ENCODE measurements at regions not wholly inside any gene's neighbourhood (a gene's known extent, or its start where the extent isn't known, plus 50 kb on each side); places are given as distances from the start of the nearest gene placed in this dataset.

DNA sequence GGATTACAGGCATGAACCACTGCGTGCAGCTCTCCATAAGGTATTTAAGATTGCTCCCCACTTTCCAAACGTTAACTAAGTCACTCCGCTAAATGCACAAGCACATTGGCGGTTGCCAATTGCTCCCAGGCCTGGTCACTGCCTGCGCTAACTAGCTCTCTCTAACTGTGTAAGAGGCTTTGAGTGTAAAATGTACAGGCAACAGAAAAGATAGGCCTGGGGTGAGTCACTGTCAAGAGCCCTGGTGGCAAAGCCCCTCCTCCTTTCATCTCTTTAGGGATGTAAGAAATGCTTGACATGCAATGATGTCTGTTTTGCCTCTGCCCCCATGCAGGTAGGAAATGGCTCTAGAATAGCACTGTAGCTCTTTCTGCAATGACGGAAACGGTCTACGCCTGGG, 329.7 kb upstream of the GATB start:
- peak; percentile 88 for DNase-seq

DNA sequence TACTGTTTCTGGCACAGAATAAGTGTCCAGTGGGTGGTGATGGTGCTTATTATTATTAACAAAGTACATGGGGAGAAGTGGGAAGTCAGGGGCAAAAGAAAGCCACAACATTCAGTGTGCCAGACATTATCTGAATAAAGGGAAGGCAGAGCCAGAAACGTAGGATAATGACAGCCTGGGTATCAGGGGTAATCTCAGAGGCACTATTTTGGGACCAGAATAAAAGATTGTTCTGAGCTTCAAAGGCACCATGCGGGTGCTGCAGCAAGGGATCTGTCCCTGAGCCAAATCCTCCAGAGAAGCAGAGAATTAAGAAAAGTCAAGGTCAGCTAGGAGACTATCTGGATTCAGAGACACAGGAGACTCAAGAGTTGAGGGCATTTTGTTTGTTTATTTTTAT, 328.8 kb upstream of the GATB start:
- no peak for DNase-seq

DNA sequence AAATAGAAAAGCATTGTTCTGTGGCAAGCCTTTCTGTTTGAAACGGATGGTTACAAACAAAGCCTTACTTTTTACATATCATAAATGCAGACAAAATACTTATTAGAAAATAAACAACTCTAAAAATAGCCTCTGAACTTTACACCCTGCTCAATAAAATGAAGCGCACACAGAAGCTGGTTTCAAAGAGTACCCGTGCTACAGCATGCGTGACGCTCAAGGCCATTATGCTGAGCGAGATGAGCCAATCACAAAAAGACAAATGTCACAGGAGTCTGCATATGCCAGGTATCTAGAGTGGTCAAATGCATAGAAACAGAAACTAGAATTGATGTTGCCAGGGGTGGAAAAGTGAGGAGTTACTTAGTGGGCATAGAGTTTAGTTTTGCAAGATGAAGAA, 326.5 kb upstream of the GATB start:
- no peak for DNase-seq

DNA sequence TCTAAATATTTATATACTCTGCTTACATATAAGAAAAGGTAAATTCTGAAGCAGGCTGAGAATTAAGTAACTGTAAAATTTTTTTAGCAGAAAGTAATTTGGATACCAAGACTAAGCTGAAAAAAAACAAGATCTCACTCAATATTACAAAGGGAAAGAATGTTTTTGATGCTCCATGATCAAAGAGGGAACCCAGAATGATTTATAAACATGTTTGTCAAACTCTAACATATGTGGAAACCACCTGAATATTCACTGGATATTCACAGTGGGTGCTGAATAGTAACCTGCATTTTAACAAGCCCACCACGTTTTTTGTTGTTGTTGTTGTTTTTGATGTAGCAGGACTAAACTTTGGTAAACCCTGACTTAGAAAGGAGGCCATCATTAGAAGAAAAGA, 324.9 kb upstream of the GATB start:
- no peak for DNase-seq

DNA sequence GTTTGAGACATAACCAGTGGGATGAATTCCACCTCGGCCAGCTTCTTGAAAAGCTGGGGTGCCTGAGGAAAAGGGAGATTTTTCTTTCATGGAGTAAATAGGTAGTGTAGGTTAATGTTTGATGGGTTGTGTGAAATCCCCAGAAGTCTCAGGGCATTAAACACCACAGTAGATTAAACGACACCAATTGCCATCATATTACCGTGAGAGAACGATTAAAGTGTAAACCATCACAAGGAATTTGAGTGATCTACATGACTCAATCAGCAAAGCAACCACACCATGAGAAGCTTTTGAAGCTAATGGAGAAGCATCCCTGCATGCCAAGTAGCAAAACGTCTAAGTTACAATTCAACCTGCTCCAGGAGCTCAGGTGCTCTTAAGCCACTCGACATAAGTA, 322.5 kb upstream of the GATB start:
- DNase-seq = no peak

- DNase-seq = no peak
Observed at GRCh38 chr4:152081024-152081423, 320.2 kb upstream of the GATB start.

DNA sequence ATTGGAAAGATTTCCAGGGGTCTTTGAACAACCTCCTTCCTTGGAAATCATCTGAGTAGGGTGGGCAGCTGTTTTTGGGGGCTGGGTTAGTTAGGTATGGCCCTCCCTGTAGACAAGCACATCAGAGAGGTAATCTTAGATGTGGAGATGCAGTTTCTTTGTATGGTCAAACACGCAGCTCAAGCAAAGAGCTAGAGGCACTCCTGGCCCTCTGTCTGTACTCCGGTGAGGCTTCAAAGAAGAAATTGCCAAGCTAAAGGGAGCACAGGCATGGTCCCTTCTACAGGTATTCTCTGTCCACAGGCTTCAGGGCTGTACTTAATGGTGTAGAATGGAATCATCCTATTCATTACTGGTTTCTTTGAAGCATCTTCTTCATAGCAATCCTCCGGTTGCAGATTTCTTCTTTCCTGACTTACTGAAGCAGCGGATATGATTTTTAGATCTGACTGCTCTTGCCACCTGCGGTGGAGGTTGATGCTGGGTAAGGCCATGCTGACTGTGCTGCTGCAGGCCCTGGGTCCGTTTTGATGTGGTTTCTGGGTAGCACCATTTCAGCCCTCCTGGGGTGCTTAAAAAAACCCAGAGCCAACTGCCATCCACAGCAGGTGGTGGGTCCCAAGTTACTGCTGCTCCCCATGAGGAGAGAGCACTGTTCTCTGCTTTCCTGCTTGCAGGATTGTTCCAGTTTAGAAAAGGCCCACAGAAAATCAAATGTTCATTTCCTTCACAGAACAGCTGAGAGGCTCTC, 318.9 kb upstream of the GATB start:
- no peak for DNase-seq

GRCh38 chr4:152079079-152079478, 318.3 kb upstream of the GATB start:
- no peak for DNase-seq

DNA sequence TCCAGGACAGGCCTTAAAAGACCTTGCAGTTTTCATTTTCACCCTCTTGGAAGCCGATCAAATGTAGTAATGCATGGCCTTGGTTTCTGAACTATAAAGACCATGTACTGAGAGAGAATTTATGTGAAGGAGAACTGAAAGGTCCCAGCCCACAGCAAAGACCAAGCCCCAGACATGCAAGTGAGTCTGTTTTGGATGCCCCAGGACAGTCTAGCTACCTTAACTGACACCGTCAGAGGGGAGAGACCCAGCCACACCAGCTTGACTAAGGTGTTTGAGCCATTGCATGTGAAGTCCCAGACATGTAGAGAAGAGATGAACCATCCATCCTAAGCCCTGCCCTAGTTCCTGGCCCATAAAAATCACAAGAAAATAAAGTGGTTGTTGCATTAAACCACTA, 316.8 kb upstream of the GATB start:
- no peak for DNase-seq

DNA sequence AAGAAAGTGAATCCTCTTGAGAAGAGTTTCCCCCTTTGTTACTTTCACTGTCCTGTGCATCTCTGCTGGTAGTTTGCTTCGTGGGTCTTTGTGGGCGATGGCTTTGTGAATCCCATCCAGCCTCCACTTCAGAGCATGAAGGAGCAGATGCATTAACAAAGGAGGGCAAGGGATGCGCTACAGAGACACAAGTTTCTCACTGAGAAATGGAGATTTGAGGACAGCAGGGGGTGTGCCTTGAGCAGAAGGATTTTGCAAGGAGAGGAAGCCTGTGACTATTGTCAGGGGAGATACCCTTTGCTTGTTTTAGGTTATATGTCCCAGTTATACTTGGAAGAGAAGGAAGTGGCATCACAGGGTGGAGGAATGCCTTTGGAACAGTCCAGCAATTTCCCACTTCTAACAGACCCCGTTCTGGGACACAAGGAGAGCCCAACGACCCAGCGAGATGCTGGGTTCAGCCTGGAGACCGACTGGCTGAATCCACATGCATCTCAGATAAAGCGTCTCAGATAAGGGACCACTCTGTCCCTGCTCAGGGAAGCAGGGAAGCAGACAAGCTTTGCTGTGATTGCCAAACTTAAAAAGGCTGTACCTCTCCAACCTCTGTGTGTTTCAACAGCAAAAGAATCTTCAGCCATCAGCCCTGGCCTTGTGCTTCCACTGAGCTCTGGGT, 314.6 kb upstream of the GATB start:
- DNase-seq = no peak

- DNase-seq = no peak
Observed at GRCh38 chr4:152074573-152074972, 313.8 kb upstream of the GATB start.

GRCh38 chr4:152074088-152074437, 313.3 kb upstream of the GATB start:
- DNase-seq = no peak

DNA sequence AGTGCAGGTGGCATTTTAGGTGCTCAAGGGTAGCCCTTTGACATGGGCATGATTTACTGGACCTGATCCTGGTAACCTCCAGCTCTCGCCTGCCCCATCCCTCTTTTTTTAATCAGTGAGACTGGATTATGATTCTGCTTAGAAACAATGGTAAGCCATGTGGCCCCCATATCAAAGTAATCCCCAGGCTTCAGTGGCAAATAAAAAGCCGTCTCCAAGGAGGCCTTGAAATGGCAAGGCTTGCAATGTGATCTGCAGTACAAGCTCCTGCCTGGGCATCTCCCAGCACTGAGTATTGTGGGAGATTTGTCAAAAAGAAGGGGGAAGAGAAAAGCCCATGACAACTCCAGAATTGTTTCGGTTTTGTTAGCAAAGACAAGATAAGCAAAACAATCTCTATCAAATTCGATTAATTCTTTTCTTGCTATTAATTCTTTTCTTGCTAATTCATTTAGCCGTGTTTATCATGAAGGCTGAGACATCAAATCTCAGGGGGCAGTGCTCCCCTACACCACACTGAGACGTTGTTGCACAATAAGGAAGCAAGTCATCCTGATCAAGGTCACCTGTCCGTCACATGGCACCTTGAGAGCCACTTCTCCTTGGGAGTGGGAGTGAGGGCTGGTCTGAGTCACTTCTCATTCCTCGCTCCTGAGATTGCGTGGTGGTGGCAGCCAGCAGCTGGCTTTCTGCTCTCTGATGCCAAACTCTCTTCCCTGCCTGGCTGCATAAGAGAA, 312.7 kb upstream of the GATB start:
- DNase-seq = no peak

DNA sequence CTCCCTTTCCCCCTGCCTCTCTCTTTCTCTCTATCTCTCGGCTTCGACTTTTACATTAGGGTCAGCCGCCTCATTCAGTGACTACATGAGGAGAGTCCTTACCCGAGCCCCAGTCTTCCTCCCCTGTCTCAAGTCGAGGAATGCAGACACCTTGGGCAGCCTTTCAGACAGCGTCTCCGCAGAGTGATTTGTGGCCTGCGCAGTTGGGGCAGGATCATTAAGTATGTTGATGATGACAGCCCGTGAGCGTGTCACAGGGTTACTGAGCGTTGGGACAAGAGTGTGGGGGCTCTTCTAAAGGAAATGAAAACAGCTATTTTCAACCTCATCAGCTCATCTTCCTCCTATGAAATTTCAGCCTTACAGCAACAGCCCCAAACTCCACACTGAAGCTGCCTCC, 312.1 kb upstream of the GATB start:
- no peak for DNase-seq

DNA sequence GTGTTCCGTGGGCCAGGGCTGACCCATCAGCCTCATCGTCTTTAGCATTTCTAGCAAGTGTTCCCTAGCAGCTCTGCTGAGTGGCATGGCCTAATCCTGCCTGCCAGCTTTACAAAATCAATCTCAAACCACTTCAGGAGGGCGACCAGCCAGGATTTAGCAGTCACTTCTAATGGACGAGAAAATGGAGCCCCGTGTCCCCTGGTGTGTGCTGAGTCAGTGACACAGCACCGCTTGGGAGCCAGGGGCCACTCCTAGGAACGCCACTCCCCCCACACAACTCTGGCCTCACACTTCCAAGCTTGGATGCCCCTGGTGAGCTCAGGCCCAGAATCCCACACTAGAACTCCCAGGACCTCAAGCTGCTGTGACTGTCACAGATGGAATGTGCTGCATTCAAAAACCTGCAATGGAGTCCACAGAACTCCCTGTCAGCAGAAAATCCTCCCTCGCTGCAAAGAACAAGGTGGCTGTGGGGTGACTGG, 311.2 kb upstream of the GATB start:
- DNase-seq = peak; percentile 8

DNA sequence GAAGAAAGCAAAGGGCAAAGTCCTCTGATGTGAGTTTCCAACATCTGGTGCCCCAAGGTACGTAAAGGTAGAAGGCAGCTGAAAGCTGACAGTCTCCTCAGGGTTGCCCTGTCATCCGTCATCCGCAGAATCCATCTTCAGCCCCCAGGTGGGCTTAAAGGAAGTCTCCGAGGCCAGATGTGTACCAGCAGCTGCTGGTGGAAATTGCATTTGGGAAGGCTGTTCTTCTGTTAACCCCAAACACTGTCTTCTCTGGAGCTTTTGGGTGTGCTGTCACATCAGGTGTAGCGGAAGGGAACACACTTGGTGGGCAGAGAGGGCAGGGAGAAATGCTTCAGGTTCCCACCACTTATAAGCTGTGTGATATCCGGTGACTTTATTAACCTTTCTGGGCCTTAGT, 310.0 kb upstream of the GATB start:
- DNase-seq = no peak

DNA sequence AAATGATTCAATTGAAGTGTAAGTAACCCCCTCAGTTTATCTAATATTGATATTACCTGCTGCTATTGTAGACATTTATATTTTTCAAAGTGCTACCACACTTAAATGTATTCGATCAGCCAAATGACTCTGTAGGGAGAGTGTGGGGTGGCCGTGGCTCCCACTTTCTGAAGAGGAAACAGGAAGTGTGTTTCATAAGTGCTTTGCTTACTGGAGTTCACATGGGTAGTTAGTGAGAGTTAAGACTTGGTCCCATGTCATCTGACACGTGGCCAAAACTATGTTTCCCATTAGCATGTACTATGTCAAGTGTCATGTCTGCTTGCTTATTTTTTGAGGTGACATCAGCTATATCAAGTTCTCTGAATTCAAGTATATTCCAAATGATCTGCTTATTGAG, 308.1 kb upstream of the GATB start:
- DNase-seq = no peak

DNA sequence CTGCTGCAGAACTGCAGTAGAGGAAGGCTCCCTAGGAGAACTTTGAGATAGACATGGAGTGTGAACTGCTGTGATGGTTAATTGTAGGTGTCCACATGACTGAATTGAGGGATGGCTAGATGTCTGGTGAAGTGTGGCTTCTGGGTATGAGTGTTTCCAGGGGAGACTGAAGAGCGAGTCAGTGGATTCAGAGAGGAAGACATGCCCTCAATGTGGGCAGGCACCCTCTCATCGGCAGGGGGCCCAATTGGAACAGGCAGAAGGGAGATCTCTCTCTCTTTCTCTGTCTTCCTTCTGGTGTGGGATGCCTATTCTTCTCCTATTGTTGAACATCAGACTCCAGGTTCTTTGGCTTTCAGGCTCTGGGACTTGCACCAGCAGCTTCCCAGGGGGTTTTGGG, 304.7 kb upstream of the GATB start:
- DNase-seq = no peak

GRCh38 chr4:152064753-152065152, 303.9 kb upstream of the GATB start:
- peak; percentile 35 for DNase-seq

DNA sequence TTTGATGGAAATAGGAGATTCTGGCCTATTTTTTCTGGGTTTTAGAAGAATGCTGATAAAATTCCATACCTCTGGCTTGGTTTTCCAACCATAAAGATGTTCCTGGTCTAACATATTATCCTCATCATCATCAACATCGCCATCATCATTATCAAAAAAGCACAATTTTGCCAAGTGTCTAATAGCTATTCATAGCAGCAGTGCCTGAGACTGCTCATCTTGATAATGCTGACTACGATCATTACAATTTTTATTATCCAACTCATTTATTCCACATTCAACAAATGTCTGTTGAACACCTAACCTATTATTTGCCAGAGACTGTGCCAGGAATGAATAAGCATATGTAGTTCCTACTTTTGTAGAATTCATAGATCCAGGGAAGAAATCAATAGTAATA, 303.5 kb upstream of the GATB start:
- DNase-seq = no peak

DNA sequence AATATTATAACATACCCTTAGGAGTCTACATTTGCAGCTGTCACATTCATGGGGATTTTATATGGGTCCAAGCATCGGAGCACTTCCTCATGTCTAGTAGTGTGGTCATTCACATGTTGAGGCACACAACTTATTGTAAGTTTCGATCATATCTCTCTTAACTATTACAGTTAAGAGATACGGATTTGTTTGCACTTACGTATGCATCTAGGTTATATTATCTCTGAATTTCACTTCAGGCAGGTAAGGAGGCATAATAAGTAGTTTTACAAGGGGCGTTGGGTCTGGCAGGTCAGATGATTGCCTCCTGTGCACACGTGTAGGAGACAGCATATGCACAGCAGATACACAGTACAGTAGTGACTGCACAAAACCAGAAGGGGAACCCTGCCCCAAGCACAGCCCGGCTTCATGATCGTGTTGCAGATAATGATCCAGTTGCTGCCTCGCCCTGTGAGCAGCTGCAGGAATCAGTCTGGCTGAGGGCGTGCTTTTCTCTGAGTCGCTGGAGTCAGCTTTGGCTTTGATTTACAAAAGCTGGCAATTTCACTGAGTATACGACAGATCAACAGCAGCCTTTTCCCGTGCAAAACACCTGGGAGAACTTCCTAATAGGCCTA, 302.9 kb upstream of the GATB start:
- DNase-seq = peak; percentile 16

- no peak for DNase-seq
Observed at GRCh38 chr4:152062936-152063620, 302.3 kb upstream of the GATB start.

GRCh38 chr4:152054731-152055130, 293.9 kb upstream of the GATB start:
- no peak for DNase-seq

Data from fibroblast of skin of abdomen (primary cell).